T47D (cell line): ENCODE measurements at regions not wholly inside any gene's neighbourhood (a gene's known extent, or its start where the extent isn't known, plus 50 kb on each side); places are given as distances from the start of the nearest gene placed in this dataset.

ENCODE experiments used
- DNase-seq, 2 experiments: peaks; one replicate each; pipeline versions ENCODE4 v3.0.0 to v3.0.0-alpha.2; 2011 to 2012; ENCODE audit warnings: low read depth in 1 of 2, low spot score in 1 of 2
- JUND ChIP-seq: IDR thresholded peaks from 2 replicates; pipeline ENCODE4 v1.6.1; 2012; ENCODE audit warnings: low read depth
- in situ Hi-C: cut with HindIII; loops from 2 replicates; pipeline ENCODE4 v1.10.0; 2016; ENCODE audit warnings: low sequenced_read_pairs, low pct_unique_long_range_greater_than_20kb

- in situ Hi-C loops, result no loop called here
- TF ChIP-seq JUND, result no peak
- DNase-seq, result no peak
Observed at GRCh38 chr14:26216786-26217185, 381.0 kb downstream of the NOVA1 start.

- no peak for TF ChIP-seq JUND
- in situ Hi-C loops, result no loop called here
- DNase-seq, result no peak
Observed at GRCh38 chr14:26213846-26214575, 383.8 kb downstream of the NOVA1 start.

GRCh38 chr14:26209699-26210098, 388.1 kb downstream of the NOVA1 start:
- no peak for TF ChIP-seq JUND
- in situ Hi-C loops, result no loop called here

GRCh38 chr14:26206640-26207039, 391.2 kb downstream of the NOVA1 start:
- in situ Hi-C loops, result no loop called here
- DNase-seq, result peak in 1 of 2 experiments; percentile 16
- no peak for TF ChIP-seq JUND

More at GRCh38 chr14:26209699-26210098, 388.1 kb downstream of the NOVA1 start:
- no peak for DNase-seq

GRCh38 chr14:26204728-26205479, 392.9 kb downstream of the NOVA1 start:
- DNase-seq, result no peak
- in situ Hi-C loops, result no loop called here
- TF ChIP-seq JUND, result no peak

GRCh38 chr14:26204366-26204727, 393.5 kb downstream of the NOVA1 start:
- no peak for DNase-seq
- in situ Hi-C loops, result no loop called here

GRCh38 chr14:26200687-26201086, 397.1 kb downstream of the NOVA1 start:
- no peak for TF ChIP-seq JUND
- DNase-seq, result no peak
- in situ Hi-C loops, result no loop called here

More at GRCh38 chr14:26204366-26204727, 393.5 kb downstream of the NOVA1 start:
- no peak for TF ChIP-seq JUND

GRCh38 chr14:26199590-26200370, 398.1 kb downstream of the NOVA1 start:
- no peak for TF ChIP-seq JUND
- in situ Hi-C loops, result no loop called here
- peak in 1 of 2 experiments; percentile 10 for DNase-seq

- no peak for TF ChIP-seq JUND
- in situ Hi-C loops, result no loop called here
- no peak for DNase-seq
Observed at GRCh38 chr14:26199096-26199495, 398.7 kb downstream of the NOVA1 start.

- in situ Hi-C loops, result no loop called here
- TF ChIP-seq JUND, result no peak
- no peak for DNase-seq
Observed at GRCh38 chr14:26194816-26195215, 403.0 kb downstream of the NOVA1 start.

GRCh38 chr14:26191671-26192070, 406.2 kb downstream of the NOVA1 start:
- DNase-seq, result no peak
- in situ Hi-C loops, result no loop called here

GRCh38 chr14:26191123-26191522, 406.7 kb downstream of the NOVA1 start:
- in situ Hi-C loops, result no loop called here
- DNase-seq, result peak in 1 of 2 experiments; percentile 48
- no peak for TF ChIP-seq JUND

More at GRCh38 chr14:26191671-26192070, 406.2 kb downstream of the NOVA1 start:
- no peak for TF ChIP-seq JUND
